Fibroblast of villous mesenchyme (primary cell): ENCODE measurements at regions not wholly inside any gene's neighbourhood (a gene's known extent, or its start where the extent isn't known, plus 50 kb on each side); places are given as distances from the start of the nearest gene placed in this dataset.
A peak's percentile ranks its signal among the peaks of the same experiment; 100 is the strongest.

Experiments
- DNase-seq: peaks from one replicate; pipeline ENCODE4 v3.0.0-alpha.2; 2010; ENCODE audit warnings: low read depth
- H3K4me3 ChIP-seq: 2 replicates; pipeline ENCODE4 v1.5.1; 2011; ENCODE audit warnings: low read depth, mild to moderate bottlenecking, low read length
- CTCF ChIP-seq: IDR thresholded peaks from 2 replicates; pipeline ENCODE4 v1.5.1; 2012; ENCODE audit warnings: low read depth, mild to moderate bottlenecking, low read length; ENCODE audit not compliant: insufficient read depth

- DNase-seq, result no peak
- H3K4me3 ChIP-seq, result no peak overlapping the region
- no peak for TF ChIP-seq CTCF
Observed at GRCh38 chr12:92650228-92650822, 52.5 kb upstream of the PLEKHG7 start.

- TF ChIP-seq CTCF, result peak; percentile 77
- peak; percentile 85 for DNase-seq
- H3K4me3 ChIP-seq, result no peak overlapping the region
Observed at GRCh38 chr12:92649511-92650227, 53.1 kb upstream of the PLEKHG7 start.

- TF ChIP-seq CTCF, result no peak
- H3K4me3 ChIP-seq, result no peak overlapping the region
- no peak for DNase-seq
Observed at GRCh38 chr12:92648242-92649031, 54.4 kb upstream of the PLEKHG7 start.

- DNase-seq, result no peak
- H3K4me3 ChIP-seq, result no peak overlapping the region
- TF ChIP-seq CTCF, result no peak
Observed at GRCh38 chr12:92641291-92641690, 61.5 kb upstream of the PLEKHG7 start.

- TF ChIP-seq CTCF, result no peak
- DNase-seq, result no peak
- no peak overlapping the region for H3K4me3 ChIP-seq
Observed at GRCh38 chr12:92640691-92641090, 62.1 kb upstream of the PLEKHG7 start.

GRCh38 chr12:92639017-92639416 lies 63.8 kb upstream of the PLEKHG7 start:
- no peak overlapping the region for H3K4me3 ChIP-seq
- TF ChIP-seq CTCF, result no peak
- DNase-seq, result no peak
